ENCODE measurements at regions not wholly inside any gene's neighbourhood (a gene's known extent, or its start where the extent isn't known, plus 50 kb on each side); places are given as distances from the start of the nearest gene placed in this dataset.

- no peak overlapping the region for H3K18ac ChIP-seq (ENCODE audit: insufficient read length, low read depth, low read length)
- H3K9me3 Mint-ChIP-seq, result peaks cover 20 to 21% of the 10 kb centered on the region in 2 experiments
- H3K4me1 ChIP-seq (ENCODE audit: insufficient read depth, low read length), result no peaks in the 10 kb centered on the region
- H3K4me2 ChIP-seq (ENCODE audit: insufficient read depth, insufficient read length, low read length), result no peak overlapping the region
- H4K91ac ChIP-seq (ENCODE audit: insufficient read length, low read depth, low read length), result no peak overlapping the region
- no peak overlapping the region for H2AFZ ChIP-seq (ENCODE audit: low read length)
- H4K8ac ChIP-seq (replicated peaks; ENCODE audit: insufficient read length, low read depth, low read length), result no peak overlapping the region
- no peaks in the 10 kb centered on the region for H3K9me3 ChIP-seq (ENCODE audit: control insufficient read depth, low read depth, low read length)
- no peak overlapping the region for H2BK20ac ChIP-seq (ENCODE audit: low read depth, low read length, poor library complexity, severe bottlenecking)
- no peaks in the 10 kb centered on the region for H3K23me2 ChIP-seq (ENCODE audit: insufficient read length, low read depth, low read length, poor library complexity, severe bottlenecking)
- no peak overlapping the region for H3K4me3 Mint-ChIP-seq
- no peak overlapping the region for H3K56ac ChIP-seq (ENCODE audit: insufficient read length, low read depth, low read length)
- no peak overlapping the region for H3K23ac ChIP-seq (ENCODE audit: insufficient read length, low read depth, low read length)
- no peak overlapping the region for H2AK5ac ChIP-seq (ENCODE audit: insufficient read length, low read length)
- no peak for TF ChIP-seq CTCF (conservative IDR thresholded peaks at IDR 0.05)
- H3K79me1 ChIP-seq (ENCODE audit: insufficient read depth, low read depth, low read length, poor library complexity, severe bottlenecking), result no peaks in the 10 kb centered on the region
- H3K27ac Mint-ChIP-seq, result no peak overlapping the region
- no peak overlapping the region for H3K9ac ChIP-seq (ENCODE audit: extremely low read depth, insufficient read length, low read length)
- H3K79me2 ChIP-seq (ENCODE audit: insufficient read depth, low read length), result no peaks in the 10 kb centered on the region
- no peaks in the 10 kb centered on the region for H4K20me1 ChIP-seq (ENCODE audit: control insufficient read depth, insufficient read depth, insufficient read length)
- H3K27me3 ChIP-seq (ENCODE audit: insufficient read depth, low read length), result no peaks in the 10 kb centered on the region
- no peak overlapping the region for H2BK120ac ChIP-seq (ENCODE audit: low read depth, low read length, poor library complexity, severe bottlenecking)
- no peak for DNase-seq
- H3K4me1 Mint-ChIP-seq, result no peaks in the 10 kb centered on the region
- no peak overlapping the region for H3K4ac ChIP-seq (ENCODE audit: low read depth, low read length)
- H4K5ac ChIP-seq (ENCODE audit: insufficient read length, low read depth, low read length), result no peak overlapping the region
- H3K14ac ChIP-seq (ENCODE audit: insufficient read depth, low read length), result no peak overlapping the region
- H3K27ac ChIP-seq (ENCODE audit: insufficient read length, low read depth, low read length), result no peak overlapping the region
- no peak overlapping the region for H2BK12ac ChIP-seq (ENCODE audit: insufficient read length, low read depth, low read length)
- no peak overlapping the region for H3T11ph ChIP-seq (ENCODE audit: low read length)
- no peak overlapping the region for H2BK5ac ChIP-seq (ENCODE audit: insufficient read length, low read length)
- no CpG with 5 or more reads among the region's 5 CpGs for WGBS (ENCODE audit: extremely low coverage, insufficient read length, low lambda C conversion rate)
- peaks cover 3 to 12% (median 5%) of the 10 kb centered on the region in 3 experiments; a peak in 5 of 7 replicates for H3K36me3 Mint-ChIP-seq (ENCODE audit: insufficient read depth in 1 of 3, low read depth in 3 of 3)
- H3K27me3 Mint-ChIP-seq (ENCODE audit: low read depth), result peaks cover 6% of the 10 kb centered on the region
- no peak overlapping the region for H2BK15ac ChIP-seq (ENCODE audit: low read depth, low read length)
These were observed 416.1 kb downstream of the ZNF536 start for GRCh38 chr19:30788105-30788765.

Data from H9 (cell line).